ENCODE measurements at regions not wholly inside any gene's neighbourhood (a gene's known extent, or its start where the extent isn't known, plus 50 kb on each side); places are given as distances from the start of the nearest gene placed in this dataset.
"Not testable (repeated sequence)": the region's sequence is repeated elsewhere in the genome, so short reads cannot be mapped to it uniquely, and the experiment has no call there.

GRCh38 chr10:6802759-6803426, 222.8 kb upstream of the PRKCQ start:
- DNase-seq: no peak

GRCh38 chr10:6796231-6796630, 216.2 kb upstream of the PRKCQ start:
- no peak for DNase-seq

DNA sequence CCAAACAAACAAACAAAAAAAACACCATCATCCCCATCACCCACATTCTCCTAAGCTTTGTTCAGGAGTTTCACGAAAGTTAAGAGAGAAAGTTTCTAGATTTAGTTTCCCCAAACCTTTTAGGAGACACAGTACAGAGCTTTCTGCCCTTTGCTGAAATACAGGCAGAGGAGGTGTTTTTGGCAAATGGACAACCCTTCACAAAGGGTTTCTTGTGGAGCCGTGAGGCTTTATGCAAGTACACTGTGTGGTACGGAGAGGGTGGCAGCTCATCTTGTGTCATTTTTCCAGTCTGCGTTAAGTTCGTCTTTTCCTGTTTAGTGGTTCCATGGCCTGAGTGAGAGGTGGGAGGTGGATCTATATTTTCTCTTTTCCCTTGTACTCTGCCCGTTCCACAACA, 215.5 kb upstream of the PRKCQ start:
- DNase-seq: no peak

- DNase-seq: not testable (repeated sequence)
Observed at GRCh38 chr10:6794841-6795240, 214.8 kb upstream of the PRKCQ start.

DNA sequence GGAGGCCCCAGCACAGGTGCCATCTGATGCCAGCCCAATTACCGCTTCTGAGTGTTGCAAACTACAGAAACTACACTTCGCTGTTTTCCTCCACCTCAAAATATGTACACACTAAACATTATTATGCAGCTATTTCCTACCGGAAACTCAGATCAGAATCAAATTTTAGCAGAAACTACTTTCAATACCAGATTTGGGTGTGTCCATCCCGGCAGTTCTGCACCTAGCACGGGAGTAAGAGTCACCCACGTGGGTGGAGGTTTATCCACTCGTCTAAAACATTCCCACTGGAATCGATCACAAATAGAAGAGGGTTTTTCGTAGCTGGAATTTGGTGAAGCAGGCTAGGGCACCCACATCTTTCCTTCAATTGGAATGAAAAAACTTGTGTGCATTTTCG, 214.4 kb upstream of the PRKCQ start:
- DNase-seq: no peak

- no peak for DNase-seq
Observed at GRCh38 chr10:6788731-6789130, 208.7 kb upstream of the PRKCQ start.

DNA sequence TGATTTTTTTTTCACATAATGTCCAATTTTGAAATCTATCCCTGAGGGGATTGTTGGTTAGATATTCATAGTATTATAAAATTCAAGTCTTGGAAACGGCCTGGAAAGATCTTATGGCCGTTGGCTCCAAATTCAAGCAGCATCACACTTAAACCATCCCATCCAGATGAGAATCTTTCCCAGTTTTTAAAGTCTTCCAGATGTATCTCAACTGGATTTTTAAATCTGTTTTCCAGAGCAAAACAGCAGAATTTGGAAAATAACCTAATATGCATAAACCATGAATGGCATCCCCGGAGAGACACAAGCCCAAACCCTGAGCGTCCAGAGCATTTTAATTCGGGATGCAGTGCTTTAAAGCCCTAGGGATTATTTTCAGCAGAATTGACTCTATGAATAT, 208.2 kb upstream of the PRKCQ start:
- DNase-seq: no peak

DNA sequence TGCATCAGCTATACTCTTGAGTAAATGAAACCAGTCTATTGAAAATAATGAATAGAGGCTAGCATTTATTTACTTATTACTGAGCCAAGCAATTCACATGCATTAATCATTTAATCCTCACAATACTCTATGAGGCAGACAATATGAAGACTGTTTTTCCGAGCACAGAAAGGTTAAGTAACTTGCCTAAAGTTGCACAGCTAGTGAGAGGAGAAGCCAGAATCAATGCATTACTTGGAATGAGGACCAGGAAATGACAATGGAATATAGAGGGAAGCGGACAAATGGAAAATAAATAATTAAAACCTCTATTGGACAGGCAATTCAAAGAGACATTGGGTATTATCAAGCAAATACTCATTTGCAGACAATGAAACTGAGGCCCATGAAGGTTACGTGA, 207.6 kb upstream of the PRKCQ start:
- DNase-seq: no peak

GRCh38 chr10:6787091-6787490, 207.0 kb upstream of the PRKCQ start:
- DNase-seq: no peak

- no peak for DNase-seq
Observed at GRCh38 chr10:6786579-6787031, 206.5 kb upstream of the PRKCQ start.

GRCh38 chr10:6784429-6784828, 204.4 kb upstream of the PRKCQ start:
- DNase-seq: not testable (repeated sequence)

DNA sequence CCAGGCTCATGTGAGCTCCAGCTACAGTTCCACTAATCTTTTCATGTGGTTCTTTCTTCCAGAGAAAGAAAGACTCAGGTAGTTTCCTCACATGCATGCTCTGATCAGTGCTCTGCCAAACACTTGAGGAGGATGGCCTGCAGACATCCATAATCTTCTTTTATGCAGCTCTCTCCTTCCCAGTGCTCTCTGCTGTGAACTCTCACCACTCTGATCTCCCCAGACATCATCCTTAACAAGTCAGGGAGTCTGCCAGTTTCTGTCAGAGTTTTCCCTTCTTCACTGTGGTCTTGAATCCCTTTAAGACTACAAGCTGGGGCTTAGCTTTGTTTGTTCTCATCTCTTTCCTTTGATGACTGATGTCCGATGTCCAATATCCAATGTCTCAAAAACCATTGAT, 203.4 kb upstream of the PRKCQ start:
- DNase-seq: no peak

GRCh38 chr10:6782378-6782777, 202.3 kb upstream of the PRKCQ start:
- no peak for DNase-seq

DNA sequence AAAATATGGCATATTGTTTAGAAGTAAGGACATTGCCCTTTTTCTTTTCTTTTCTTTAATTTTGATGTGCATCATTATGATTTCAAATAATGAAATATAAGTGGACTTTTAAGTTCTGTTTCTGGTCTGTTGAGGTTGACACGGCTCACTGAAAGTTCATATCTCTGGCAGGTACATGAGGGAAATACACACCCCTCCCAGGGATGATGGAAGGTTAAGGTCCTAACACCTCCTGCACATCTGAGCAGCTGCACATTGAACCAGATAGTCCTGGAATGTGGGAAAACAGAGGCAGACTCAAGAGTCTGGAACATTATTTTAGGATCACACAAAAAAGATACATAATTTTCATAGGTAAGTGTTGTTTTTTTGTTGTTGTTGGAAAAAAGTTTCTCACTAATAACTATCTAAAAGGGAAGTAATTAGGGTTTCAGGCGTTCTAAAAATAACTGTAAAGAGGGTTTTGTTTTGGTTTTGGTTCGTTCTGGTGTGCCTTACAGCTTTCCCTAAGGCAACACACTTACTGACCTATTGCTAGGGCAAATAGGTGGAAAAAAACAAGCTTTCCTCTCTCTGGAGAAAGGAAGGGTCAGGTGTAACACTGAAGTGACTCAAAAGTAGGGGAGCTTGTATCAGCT, 201.2 kb upstream of the PRKCQ start:
- no peak for DNase-seq

DNA sequence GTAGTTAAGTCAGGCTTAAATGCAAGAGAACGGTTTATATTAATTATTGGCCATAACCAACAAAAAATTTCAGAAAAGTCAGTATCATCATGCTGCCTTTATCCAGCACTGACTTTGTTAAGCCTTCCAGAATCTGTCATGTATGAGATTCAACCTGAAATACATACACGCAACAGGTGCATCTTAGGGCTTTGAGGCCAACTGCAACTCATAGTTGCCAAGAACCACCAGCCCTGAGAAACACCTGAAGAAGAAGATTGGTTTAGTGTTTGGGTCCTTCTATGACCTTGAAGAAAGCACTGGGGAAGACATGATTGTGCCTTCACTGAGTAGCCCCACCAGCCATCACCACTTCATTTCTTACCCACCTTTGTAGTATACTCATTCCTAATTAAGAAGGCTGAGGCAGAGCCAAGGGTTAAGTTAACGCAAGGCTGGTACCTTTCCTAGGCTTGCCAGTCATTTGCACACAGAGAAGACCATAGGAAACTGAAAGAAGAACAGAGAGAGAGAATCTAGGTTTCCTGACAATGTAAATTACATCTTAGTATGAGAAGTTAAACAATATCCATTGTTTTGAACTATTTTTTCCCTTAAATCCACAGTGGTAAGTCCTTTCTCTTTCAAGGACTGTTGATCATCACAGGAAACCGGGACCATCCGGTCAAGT, 200.1 kb upstream of the PRKCQ start:
- no peak for DNase-seq

- no peak for DNase-seq
Observed at GRCh38 chr10:6778992-6779701, 199.1 kb upstream of the PRKCQ start.

GRCh38 chr10:6776170-6776569, 196.1 kb upstream of the PRKCQ start:
- DNase-seq: no peak

DNA sequence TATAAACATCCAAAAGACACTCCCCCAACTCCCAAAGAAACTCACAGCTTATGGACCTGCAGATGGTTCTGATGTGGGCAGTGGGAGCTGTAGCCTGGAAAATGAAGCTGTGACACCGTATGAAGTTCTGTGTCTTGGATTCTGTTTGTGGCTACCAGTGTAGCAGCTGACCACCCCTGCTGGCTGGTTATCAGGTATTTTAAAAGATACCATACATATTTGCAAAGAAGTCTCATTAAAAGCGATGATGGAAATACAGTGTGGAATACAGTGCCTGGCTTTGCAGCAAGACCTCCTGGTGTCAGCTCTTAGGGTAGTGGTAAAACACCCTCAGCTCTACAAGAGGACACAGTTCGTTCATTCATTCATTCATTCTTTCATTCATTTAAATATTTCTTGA, 194.3 kb upstream of the PRKCQ start:
- DNase-seq: no peak

GRCh38 chr10:6771331-6771730, 191.3 kb upstream of the PRKCQ start:
- DNase-seq: no peak

DNA sequence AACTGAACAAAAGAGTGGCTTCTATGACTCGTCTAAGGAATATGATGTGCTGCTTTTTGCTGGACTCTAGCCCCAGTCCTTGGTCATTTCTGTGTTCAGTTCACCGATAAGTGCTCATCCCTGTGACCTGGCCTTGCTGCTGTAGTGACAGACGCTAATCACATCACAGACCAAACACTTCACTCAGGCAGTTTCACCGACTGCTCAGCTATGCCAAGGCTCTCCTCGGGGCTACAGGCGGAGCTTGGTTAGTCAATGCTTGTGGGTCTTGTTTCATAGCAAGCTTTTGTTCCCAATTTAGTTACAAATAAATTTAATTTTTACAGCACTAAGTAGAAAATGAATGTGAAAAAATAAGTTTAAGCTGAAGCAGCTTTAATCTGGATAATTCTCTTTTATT, 190.8 kb upstream of the PRKCQ start:
- no peak for DNase-seq

- no peak for DNase-seq
Observed at GRCh38 chr10:6769704-6770417, 189.8 kb upstream of the PRKCQ start.

- no peak for DNase-seq
Observed at GRCh38 chr10:6766131-6766801, 186.2 kb upstream of the PRKCQ start.

All from activated CD4-positive, alpha-beta T cell treated with anti-CD3 and anti-CD28 coated beads, Interleukin-2, amount 50 U/mL, for 4 hours (primary cell).